Fibroblast of villous mesenchyme (primary cell): ENCODE measurements at regions not wholly inside any gene's neighbourhood (a gene's known extent, or its start where the extent isn't known, plus 50 kb on each side); places are given as distances from the start of the nearest gene placed in this dataset.

Experiments
- DNase-seq: peaks from one replicate; pipeline ENCODE4 v3.0.0-alpha.2; 2010; ENCODE audit warnings: low read depth
- H3K4me3 ChIP-seq: 2 replicates; pipeline ENCODE4 v1.5.1; 2011; ENCODE audit warnings: low read depth, mild to moderate bottlenecking, low read length
- TF ChIP-seq, protein P1 (sequence below): IDR thresholded peaks from 2 replicates; pipeline ENCODE4 v1.5.1; 2012; ENCODE audit warnings: low read depth, mild to moderate bottlenecking, low read length; ENCODE audit not compliant: insufficient read depth

DNA sequence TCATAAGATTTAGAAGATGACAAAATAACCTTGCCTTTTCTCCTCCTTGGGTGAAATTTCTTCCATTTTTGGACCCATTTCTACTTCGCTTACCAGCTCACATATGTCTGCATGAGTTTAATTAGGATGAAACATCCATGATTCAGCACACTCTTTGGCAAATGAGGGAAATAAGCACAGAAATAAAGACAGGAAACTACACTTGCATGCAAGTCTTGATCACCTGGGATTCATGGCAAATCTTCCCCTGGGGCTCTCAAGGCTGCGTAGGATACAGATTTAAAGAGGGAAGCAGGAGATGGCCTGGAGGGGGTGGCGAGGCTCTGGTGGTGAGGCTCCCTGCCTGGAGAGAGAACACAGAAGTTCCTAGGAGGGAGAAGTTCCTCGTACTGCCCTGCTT is 147.8 kb downstream of the EDN3 start:
- TF ChIP-seq, protein P1, sequence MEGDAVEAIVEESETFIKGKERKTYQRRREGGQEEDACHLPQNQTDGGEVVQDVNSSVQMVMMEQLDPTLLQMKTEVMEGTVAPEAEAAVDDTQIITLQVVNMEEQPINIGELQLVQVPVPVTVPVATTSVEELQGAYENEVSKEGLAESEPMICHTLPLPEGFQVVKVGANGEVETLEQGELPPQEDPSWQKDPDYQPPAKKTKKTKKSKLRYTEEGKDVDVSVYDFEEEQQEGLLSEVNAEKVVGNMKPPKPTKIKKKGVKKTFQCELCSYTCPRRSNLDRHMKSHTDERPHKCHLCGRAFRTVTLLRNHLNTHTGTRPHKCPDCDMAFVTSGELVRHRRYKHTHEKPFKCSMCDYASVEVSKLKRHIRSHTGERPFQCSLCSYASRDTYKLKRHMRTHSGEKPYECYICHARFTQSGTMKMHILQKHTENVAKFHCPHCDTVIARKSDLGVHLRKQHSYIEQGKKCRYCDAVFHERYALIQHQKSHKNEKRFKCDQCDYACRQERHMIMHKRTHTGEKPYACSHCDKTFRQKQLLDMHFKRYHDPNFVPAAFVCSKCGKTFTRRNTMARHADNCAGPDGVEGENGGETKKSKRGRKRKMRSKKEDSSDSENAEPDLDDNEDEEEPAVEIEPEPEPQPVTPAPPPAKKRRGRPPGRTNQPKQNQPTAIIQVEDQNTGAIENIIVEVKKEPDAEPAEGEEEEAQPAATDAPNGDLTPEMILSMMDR, result no peak
- DNase-seq, result no peak
- no peak overlapping the region for H3K4me3 ChIP-seq

DNA sequence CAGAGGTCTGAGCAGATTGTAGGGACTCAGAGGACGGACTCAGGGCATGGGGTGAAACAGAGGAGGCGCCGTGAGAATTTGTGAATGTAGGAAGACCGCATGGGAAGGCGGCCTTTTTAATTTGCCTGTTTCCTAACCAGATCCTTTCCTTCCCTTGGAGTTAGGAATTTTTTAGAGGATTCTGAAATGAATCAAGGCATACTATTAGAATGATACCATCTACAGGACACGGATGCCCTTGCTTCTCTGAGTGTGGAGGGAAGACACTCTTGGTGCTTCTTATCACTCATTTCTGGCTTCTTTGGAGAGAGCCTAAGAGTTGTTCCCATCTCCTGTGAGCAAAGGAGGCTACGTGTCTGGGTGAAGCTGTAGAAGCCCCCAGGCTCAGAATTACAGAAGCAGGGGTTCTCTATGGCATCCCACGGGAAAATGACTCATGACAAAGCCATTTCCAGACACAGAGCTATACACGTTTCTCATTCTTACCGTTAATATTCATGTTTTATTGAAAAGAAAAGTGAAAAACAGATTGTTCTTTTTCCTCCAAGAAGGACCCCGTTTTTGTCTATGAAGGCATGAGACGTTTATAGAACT is 148.5 kb downstream of the EDN3 start:
- TF ChIP-seq, protein P1, result no peak
- H3K4me3 ChIP-seq, result no peak overlapping the region
- no peak for DNase-seq

DNA sequence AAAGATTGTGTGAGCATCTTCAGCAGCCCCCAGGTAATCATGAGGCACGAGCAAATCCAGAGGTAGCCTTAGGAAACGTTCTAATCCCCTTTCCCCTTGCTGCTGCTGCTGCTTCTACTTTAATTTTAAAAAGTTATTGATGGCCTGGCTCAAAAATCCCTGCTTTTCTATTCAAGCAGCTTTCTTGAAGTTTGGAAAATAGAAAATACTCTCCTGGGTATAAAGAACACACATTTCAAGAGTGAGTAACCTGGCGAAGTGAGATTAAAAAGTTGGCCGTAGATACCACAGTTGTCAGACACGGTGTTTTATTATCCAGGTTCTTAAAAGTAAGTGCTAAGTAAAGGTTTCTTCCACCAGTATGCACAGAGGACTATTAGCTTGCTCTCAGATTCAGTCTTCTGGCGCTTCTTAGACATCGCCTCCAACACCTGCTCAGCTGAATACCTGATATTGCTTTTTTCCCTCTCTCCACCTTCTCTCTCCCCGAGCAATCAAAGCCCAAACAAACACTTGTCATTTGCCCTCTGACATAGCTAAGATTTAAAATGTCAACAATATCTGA is 150.7 kb downstream of the EDN3 start:
- H3K4me3 ChIP-seq, result no peak overlapping the region
- DNase-seq, result no peak
- TF ChIP-seq, protein P1, result no peak

DNA sequence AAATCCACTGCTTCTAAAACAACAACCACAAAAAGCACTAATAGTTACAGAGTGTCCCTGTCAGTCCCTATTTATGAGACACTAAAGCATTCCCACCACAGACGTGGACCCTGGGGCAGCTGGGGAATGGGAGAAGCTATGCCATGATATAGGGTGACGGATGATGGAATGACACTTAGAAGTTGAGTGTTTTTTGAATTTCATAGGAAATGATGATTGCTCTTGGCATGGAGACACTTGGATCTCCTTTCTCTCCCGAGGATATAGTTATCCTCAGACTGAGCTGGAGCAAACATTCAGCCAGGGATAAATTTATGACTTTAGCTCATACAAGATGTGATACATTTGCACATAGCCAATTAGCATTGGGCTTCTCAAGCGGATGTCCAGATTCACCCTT is 151.2 kb downstream of the EDN3 start:
- no peak for DNase-seq
- TF ChIP-seq, protein P1, result no peak
- no peak overlapping the region for H3K4me3 ChIP-seq

DNA sequence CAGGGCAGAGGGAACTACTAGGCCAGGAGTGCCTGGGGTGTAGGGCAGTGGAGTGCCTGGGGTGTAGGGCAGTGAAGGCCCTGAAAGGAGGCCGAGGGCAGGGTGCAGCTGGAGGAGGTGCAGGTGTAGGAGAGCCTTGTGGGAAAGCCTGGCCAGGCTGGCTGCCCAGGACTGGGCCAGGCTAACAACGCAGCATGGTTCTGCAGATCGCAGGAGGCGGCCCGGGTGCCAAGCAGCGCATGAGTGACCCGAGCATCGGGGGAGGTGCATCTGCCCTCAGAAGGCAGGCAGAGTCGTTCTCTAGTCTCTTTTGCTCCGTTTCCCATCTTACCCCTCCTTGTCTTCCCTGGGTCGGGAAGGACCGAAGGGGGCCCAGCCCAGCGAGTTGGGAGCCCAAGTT is 151.5 kb upstream of the PHACTR3 start:
- DNase-seq, result no peak
- TF ChIP-seq, protein P1, result no peak
- no peak overlapping the region for H3K4me3 ChIP-seq

DNA sequence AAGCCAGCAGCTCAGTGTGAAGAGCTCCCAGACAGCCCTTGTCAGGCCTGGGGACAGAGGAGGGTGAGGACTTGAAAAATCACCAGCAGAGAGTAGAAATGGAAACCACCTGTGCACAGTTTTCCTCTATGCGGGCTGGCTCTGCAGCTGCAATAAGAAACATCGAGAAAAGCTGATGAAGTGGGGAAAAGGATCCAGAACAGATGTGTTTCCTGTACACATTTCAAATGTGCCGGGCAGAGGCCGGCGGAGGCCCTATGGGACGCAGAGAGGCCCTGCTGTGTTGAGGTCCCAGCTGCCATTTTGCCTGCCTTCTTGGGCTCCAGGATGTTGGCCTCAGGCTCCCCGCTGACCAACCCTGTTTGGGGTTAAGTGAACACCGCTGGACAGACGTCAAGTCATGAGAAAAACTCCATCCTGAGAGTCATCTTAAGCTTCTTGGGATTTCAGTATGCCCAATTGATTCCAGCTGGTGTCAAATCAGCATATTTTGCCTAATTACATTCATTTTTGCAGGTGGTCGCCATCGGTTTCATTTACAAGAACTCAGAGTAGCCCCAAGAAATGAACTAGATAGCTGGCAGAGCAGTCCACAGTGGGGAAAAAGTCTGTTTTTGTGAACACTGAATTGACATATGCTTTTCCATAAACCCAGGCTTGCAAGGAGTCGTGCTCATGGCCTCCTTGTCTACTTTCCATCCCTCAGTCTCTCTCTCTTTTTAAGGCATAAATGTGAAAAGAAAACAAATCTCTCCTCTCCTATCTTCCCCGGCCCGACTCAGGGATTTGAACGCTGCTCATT is 150.4 kb upstream of the PHACTR3 start:
- no peak overlapping the region for H3K4me3 ChIP-seq
- DNase-seq, result no peak
- TF ChIP-seq, protein P1, result no peak
